SK-N-SH (cell line): ENCODE measurements at regions not wholly inside any gene's neighbourhood (a gene's known extent, or its start where the extent isn't known, plus 50 kb on each side); places are given as distances from the start of the nearest gene placed in this dataset.

Experiments
- CTCF ChIA-PET: fragments of 300-600, 350-600 bp; formaldehyde crosslinking; extraction: SDS; loops from one replicate; lab custom pipeline; 2021; lab: Yijun Ruan, JAX
- POLR2A ChIA-PET: fragments of 350-600 bp; sonication (Branson Sonifier 250); formaldehyde crosslinking; extraction: SDS; loops from one replicate; lab custom pipeline; 2020; ENCODE audit warnings: antibody characterized with exemption, inconsistent platforms; lab: Yijun Ruan, JAX
- DNase-seq: peaks from one replicate; pipeline ENCODE4 v3.0.0; 2012
- H2AFZ ChIP-seq: fragments of 200-600 bp; sonication (generic); 2 replicates; pipeline ENCODE4 v1.8.1; 2016; ENCODE audit warnings: antibody characterized with exemption, mild to moderate bottlenecking, low read depth
- H3F3A ChIP-seq: fragments of 200-600 bp; sonication (generic); replicated peaks from 2 replicates; pipeline ENCODE3; 2016; ENCODE audit warnings: antibody characterized with exemption, mild to moderate bottlenecking; ENCODE audit not compliant: insufficient read depth
- H3K27ac ChIP-seq, 2 experiments: fragments of 200-500 bp in 1 of 2; fragments of 200-600 bp in 1 of 2; sonication (Bioruptor generic) in 1 of 2; sonication (generic), shearing (Covaris generic) in 1 of 2; 2 replicates each; pipeline versions ENCODE4 v1.5.1 to v1.6.1; 2014 to 2016; ENCODE audit warnings: low read depth in 2 of 2, inconsistent platforms in 1 of 2, low read length in 1 of 2, mild to moderate bottlenecking in 1 of 2, mixed read lengths in 1 of 2
- H3K27me3 ChIP-seq: fragments of 200-600 bp; sonication (generic), shearing (Covaris generic); 2 replicates; pipeline ENCODE4 v1.6.1; 2016; ENCODE audit warnings: mixed run types; ENCODE audit not compliant: insufficient read depth
- H3K36me3 ChIP-seq, 2 experiments: fragments of 200-500 bp in 1 of 2; fragments of 200-600 bp in 1 of 2; sonication (Bioruptor generic) in 1 of 2; sonication (generic) in 1 of 2; replicated peaks in 1 of 2; 2 replicates each; pipeline versions ENCODE3 to v1.5.1; 2014 to 2016; ENCODE audit warnings: low read length in 1 of 2, mild to moderate bottlenecking in 1 of 2; ENCODE audit not compliant: insufficient read depth in 2 of 2, control insufficient read depth in 1 of 2
- H3K4me1 ChIP-seq, 2 experiments: fragments of 200-500 bp in 1 of 2; fragments of 200-600 bp in 1 of 2; sonication (Bioruptor generic) in 1 of 2; sonication (generic), shearing (Covaris generic) in 1 of 2; 2 replicates each; pipeline versions ENCODE4 v1.5.1 to v1.6.1; 2014 to 2016; ENCODE audit warnings: low read depth in 1 of 2, low read length in 1 of 2, mixed run types in 1 of 2; ENCODE audit not compliant: insufficient read depth in 2 of 2, control insufficient read depth in 1 of 2
- H3K4me2 ChIP-seq: fragments of 200-600 bp; sonication (generic), shearing (Covaris generic); 2 replicates; pipeline ENCODE4 v1.6.1; 2017; ENCODE audit warnings: mixed run types
- H3K4me3 ChIP-seq, 2 experiments: fragments of 200-500 bp in 1 of 2; fragments of 200-600 bp in 1 of 2; sonication (Bioruptor generic) in 1 of 2; sonication (generic), shearing (Covaris generic) in 1 of 2; 2 replicates each; pipeline versions ENCODE4 v1.5.1 to v1.8.1; 2014 to 2016; ENCODE audit warnings: low read depth in 2 of 2, inconsistent platforms in 1 of 2, low read length in 1 of 2, mild to moderate bottlenecking in 1 of 2, mixed read lengths in 1 of 2, moderate library complexity in 1 of 2
- H3K79me2 ChIP-seq: fragments of 200-600 bp; sonication (generic); 2 replicates; pipeline ENCODE4 v1.8.1; 2017; ENCODE audit warnings: mild to moderate bottlenecking; ENCODE audit not compliant: insufficient read depth
- H3K9ac ChIP-seq: fragments of 200-600 bp; sonication (generic); 2 replicates; pipeline ENCODE4 v1.6.1; 2017; ENCODE audit warnings: mixed run types
- H3K9me2 ChIP-seq: fragments of 200-600 bp; sonication (generic); 2 replicates; pipeline ENCODE4 v1.6.1; 2017; ENCODE audit warnings: mixed run types
- H3K9me3 ChIP-seq: fragments of 200-600 bp; sonication (generic); 2 replicates; pipeline ENCODE4 v1.6.1; 2017; ENCODE audit warnings: mixed run types, mild to moderate bottlenecking, moderate library complexity
- H4K20me1 ChIP-seq: fragments of 200-600 bp; sonication (generic); 2 replicates; pipeline ENCODE4 v1.6.1; 2017; ENCODE audit warnings: mild to moderate bottlenecking, mixed run types; ENCODE audit not compliant: insufficient read depth
- EP300 ChIP-seq, 2 experiments: IDR thresholded peaks; 2 replicates each; pipeline versions ENCODE4 v1.4.0 to v1.6.1; 2012; ENCODE audit warnings: borderline replicate concordance in 1 of 2, low read depth in 1 of 2, low read length in 1 of 2
- EZH2phosphoT487 ChIP-seq: fragments of 200-600 bp; sonication (generic); IDR thresholded peaks from 2 replicates; pipeline ENCODE4 v1.6.1; 2017; ENCODE audit warnings: low read depth, mixed run types, mild to moderate bottlenecking, antibody characterized with exemption, moderate library complexity, borderline replicate concordance
- FOXJ3 ChIP-seq: sonication (generic); formaldehyde crosslinking; IDR thresholded peaks from 2 replicates; pipeline ENCODE4 v1.5.1; 2020; ENCODE audit warnings: mild to moderate bottlenecking, missing genetic modification reagents
- GABPA ChIP-seq: IDR thresholded peaks from 2 replicates; pipeline ENCODE4 v1.4.0; 2012; ENCODE audit warnings: low read depth, mild to moderate bottlenecking
- MXI1 ChIP-seq: IDR thresholded peaks from 2 replicates; pipeline ENCODE4 v1.6.1; 2012; ENCODE audit warnings: mild to moderate bottlenecking, low read depth, low read length, improper control_type of control experiment
- NRF1 ChIP-seq: IDR thresholded peaks from 2 replicates; pipeline ENCODE4 v1.6.1; 2012; ENCODE audit warnings: low read depth, mild to moderate bottlenecking, low read length
- POLR2AphosphoS5 ChIP-seq: IDR thresholded peaks from 2 replicates; pipeline ENCODE4 v1.6.1; 2012; ENCODE audit warnings: low read depth, low read length
- RCOR1 ChIP-seq: fragments of 150-350 bp; IDR thresholded peaks from 2 replicates; pipeline ENCODE4 v1.6.1; 2017; ENCODE audit warnings: antibody characterized with exemption, low read length
- TCF12 ChIP-seq: IDR thresholded peaks from 2 replicates; pipeline ENCODE4 v1.4.0; 2012
- YY1 ChIP-seq: IDR thresholded peaks from 2 replicates; pipeline ENCODE4 v1.4.0; 2012; ENCODE audit warnings: low read depth, mild to moderate bottlenecking
- WGBS: methylation state at CpG from one replicate; pipeline ENCODE4 v1.1.6; 2017; ENCODE audit warnings: low lambda C conversion rate; 5-methylcytosine and 5-hydroxymethylcytosine counted together
- TF ChIP-seq, protein P1 (sequence below): fragments of 150-350 bp; IDR thresholded peaks from 2 replicates; pipeline ENCODE4 v1.6.1; 2017; ENCODE audit warnings: antibody characterized with exemption, low read length, low read depth, borderline replicate concordance
- TF ChIP-seq, protein P2 (sequence below): IDR thresholded peaks from 2 replicates; pipeline ENCODE4 v1.4.0; 2012; ENCODE audit warnings: low read depth
- TF ChIP-seq, protein P3 (sequence below): IDR thresholded peaks from 2 replicates; pipeline ENCODE4 v1.4.0; 2012; ENCODE audit warnings: low read depth, borderline replicate concordance
- TF ChIP-seq, protein P4 (sequence below): IDR thresholded peaks from 2 replicates; pipeline ENCODE4; 2012
- TF ChIP-seq, protein P5 (sequence below): IDR thresholded peaks from 2 replicates; pipeline ENCODE4 v1.6.1; 2012; ENCODE audit warnings: mild to moderate bottlenecking, low read depth, low read length, moderate library complexity

DNA sequence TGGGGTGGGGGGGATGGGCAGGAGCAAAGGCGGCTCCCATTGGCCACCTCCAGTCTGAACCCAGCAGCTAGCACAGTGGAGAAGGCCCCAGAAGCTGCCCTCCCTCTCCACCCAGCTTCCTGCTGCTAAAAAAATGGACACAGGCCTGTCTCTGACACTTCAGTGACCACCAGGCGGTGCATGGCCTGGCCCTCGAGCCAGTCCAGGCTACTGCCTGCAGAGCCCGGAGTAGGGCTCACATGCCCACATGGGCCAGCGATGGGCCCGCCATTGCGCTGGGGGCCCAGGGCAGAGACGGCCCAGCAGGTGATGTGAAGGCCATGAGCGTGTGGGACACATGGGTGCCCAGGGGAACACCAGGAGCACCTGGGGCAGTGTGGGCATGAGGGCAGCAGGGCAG is 52.1 kb upstream of the NOTCH1 start:
- no peaks in the 10 kb centered on the region for H3K79me2 ChIP-seq
- no peaks in the 10 kb centered on the region for H3K9me3 ChIP-seq
- no peaks in the 10 kb centered on the region for H4K20me1 ChIP-seq
- DNase-seq = no peak
- 91% methylated on average over 8 of the region's 9 CpGs for WGBS
- no peak overlapping the region for H2AFZ ChIP-seq
- H3K36me3 ChIP-seq = no peaks in the 10 kb centered on the region
- ChIA-PET POLR2A (no interaction called here), CTCF (interaction anchor here (0.6 kb wide), 1 partner anchor 10 kb away, joined by 3 read pairs; no protein-coding TSS in a partner anchor)
- no peaks in the 10 kb centered on the region for H3K9me2 ChIP-seq
- no peaks in the 10 kb centered on the region for H3F3A ChIP-seq
- no peak overlapping the region for H3K4me2 ChIP-seq
- H3K9ac ChIP-seq = no peak overlapping the region
- peaks cover 0 to 9% of the 10 kb centered on the region in 2 experiments; a peak in 1 of 4 replicates for H3K4me1 ChIP-seq
- no peaks in the 10 kb centered on the region for H3K27me3 ChIP-seq
- TF ChIP-seq EP300 (IDR thresholded peaks at IDR 0.05; ENCODE audit: borderline replicate concordance in 1 of 2, low read depth in 1 of 2, low read length in 1 of 2) (no peak), RCOR1 (no peak), YY1 (no peak)
- H3K4me3 ChIP-seq = no peak overlapping the region
- no peak overlapping the region for H3K27ac ChIP-seq

DNA sequence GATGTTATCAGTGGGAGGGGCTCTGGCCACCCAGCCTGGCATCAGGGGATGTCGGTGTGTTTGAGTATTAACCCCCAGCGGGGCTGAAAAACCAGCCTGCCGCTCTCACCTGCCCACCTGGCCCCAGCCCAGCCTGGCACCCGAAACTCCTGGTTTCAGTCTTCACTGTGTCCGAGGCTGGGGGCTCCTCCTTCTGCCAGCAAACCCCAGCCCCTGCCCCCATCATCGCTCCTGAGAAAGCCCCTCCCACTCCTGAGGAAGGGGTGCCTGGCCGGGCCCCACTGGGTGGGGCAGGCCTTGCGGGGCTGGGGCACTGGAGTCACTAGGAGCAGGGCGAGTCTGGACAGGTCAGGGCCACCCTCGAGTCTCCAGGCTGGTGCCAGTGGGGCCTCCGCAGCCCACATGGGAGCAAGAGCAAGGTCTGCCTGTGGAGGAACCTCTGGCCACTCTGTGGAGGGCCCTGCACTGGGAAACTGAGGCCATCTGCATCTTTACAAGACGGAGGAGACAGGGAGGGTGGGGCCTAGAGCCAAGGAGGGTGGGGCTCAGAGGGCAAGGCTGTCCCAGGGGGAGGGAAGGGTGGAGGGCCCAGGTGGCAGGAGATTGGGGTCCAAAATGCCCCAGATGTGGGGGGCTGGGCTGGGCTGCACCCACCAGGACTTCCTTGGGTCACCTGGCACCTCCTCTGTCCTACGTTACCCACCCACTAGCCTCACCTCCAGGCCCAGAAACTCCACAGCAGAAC is 51.5 kb upstream of the NOTCH1 start:
- H3F3A ChIP-seq = no peaks in the 10 kb centered on the region
- H3K27me3 ChIP-seq = no peaks in the 10 kb centered on the region
- no peaks in the 10 kb centered on the region for H3K9me3 ChIP-seq
- H3K4me1 ChIP-seq = peaks cover 0 to 9% of the 10 kb centered on the region in 2 experiments; a peak in 1 of 4 replicates
- H3K27ac ChIP-seq = no peak overlapping the region
- no peaks in the 10 kb centered on the region for H4K20me1 ChIP-seq
- H2AFZ ChIP-seq = no peak overlapping the region
- no peaks in the 10 kb centered on the region for H3K79me2 ChIP-seq
- ChIA-PET CTCF (interaction anchor here (0.6 kb wide), 1 partner anchor 9 kb away, joined by 3 read pairs; no protein-coding TSS in a partner anchor), POLR2A (no interaction called here)
- H3K4me2 ChIP-seq = no peak overlapping the region
- TF ChIP-seq TCF12 (no peak), FOXJ3 (CRISPR knock-in tag) (no peak), MXI1 (no peak)
- TF ChIP-seq, protein P1, sequence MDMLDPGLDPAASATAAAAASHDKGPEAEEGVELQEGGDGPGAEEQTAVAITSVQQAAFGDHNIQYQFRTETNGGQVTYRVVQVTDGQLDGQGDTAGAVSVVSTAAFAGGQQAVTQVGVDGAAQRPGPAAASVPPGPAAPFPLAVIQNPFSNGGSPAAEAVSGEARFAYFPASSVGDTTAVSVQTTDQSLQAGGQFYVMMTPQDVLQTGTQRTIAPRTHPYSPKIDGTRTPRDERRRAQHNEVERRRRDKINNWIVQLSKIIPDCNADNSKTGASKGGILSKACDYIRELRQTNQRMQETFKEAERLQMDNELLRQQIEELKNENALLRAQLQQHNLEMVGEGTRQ = no peak
- TF ChIP-seq, protein P2, sequence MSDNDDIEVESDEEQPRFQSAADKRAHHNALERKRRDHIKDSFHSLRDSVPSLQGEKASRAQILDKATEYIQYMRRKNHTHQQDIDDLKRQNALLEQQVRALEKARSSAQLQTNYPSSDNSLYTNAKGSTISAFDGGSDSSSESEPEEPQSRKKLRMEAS = no peak
- no peak for DNase-seq
- no peak overlapping the region for H3K4me3 ChIP-seq
- H3K36me3 ChIP-seq = no peaks in the 10 kb centered on the region
- no peaks in the 10 kb centered on the region for H3K9me2 ChIP-seq
- H3K9ac ChIP-seq = no peak overlapping the region
- 80% methylated on average over 2 of the region's 13 CpGs for WGBS

DNA sequence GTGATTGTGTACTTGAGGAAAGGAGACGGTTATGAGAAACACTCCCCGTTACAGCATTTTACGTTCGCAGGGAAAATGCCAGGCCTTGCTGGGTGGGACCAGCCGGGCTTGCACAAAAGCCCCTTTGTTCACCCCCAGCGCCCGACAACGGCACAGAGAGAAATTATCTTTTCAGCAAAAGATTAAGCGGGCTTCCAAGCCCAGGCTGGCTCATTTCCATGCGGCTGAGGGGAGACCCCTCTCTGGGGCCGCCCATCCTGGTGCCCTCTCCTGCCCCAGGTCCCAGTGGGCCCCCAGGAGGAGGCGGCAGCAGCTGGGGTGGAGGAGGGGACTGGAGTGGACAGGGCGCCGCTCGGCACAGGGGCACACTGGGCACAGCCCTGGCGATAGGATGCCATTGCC is 50.8 kb upstream of the NOTCH1 start:
- Histone ChIP-seq H3K27ac (no peak overlapping the region), H3K4me1 (peaks cover 0 to 3% of the 10 kb centered on the region in 2 experiments; a peak in 1 of 4 replicates), H3K4me2 (no peak overlapping the region), H3K9me2 (no peaks in the 10 kb centered on the region), H3K4me3 (no peak overlapping the region), H3K27me3 (no peaks in the 10 kb centered on the region), H3F3A (no peaks in the 10 kb centered on the region), H3K36me3 (no peaks in the 10 kb centered on the region), H3K9me3 (no peaks in the 10 kb centered on the region), H3K79me2 (no peaks in the 10 kb centered on the region), H4K20me1 (no peaks in the 10 kb centered on the region), H3K9ac (no peak overlapping the region), H2AFZ (no peak overlapping the region)
- DNase-seq = no peak
- ChIA-PET CTCF (no interaction called here), POLR2A (no interaction called here)
- WGBS = 89% methylated on average over 13 of the region's 16 CpGs
- TF ChIP-seq POLR2AphosphoS5 (no peak), NRF1 (no peak), EZH2phosphoT487 (no peak), GABPA (no peak)
- TF ChIP-seq, protein P3, sequence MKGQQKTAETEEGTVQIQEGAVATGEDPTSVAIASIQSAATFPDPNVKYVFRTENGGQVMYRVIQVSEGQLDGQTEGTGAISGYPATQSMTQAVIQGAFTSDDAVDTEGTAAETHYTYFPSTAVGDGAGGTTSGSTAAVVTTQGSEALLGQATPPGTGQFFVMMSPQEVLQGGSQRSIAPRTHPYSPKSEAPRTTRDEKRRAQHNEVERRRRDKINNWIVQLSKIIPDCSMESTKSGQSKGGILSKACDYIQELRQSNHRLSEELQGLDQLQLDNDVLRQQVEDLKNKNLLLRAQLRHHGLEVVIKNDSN = no peak
- TF ChIP-seq, protein P4, sequence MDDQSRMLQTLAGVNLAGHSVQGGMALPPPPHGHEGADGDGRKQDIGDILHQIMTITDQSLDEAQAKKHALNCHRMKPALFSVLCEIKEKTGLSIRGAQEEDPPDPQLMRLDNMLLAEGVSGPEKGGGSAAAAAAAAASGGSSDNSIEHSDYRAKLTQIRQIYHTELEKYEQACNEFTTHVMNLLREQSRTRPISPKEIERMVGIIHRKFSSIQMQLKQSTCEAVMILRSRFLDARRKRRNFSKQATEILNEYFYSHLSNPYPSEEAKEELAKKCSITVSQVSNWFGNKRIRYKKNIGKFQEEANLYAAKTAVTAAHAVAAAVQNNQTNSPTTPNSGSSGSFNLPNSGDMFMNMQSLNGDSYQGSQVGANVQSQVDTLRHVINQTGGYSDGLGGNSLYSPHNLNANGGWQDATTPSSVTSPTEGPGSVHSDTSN = no peak
- TF ChIP-seq, protein P5, sequence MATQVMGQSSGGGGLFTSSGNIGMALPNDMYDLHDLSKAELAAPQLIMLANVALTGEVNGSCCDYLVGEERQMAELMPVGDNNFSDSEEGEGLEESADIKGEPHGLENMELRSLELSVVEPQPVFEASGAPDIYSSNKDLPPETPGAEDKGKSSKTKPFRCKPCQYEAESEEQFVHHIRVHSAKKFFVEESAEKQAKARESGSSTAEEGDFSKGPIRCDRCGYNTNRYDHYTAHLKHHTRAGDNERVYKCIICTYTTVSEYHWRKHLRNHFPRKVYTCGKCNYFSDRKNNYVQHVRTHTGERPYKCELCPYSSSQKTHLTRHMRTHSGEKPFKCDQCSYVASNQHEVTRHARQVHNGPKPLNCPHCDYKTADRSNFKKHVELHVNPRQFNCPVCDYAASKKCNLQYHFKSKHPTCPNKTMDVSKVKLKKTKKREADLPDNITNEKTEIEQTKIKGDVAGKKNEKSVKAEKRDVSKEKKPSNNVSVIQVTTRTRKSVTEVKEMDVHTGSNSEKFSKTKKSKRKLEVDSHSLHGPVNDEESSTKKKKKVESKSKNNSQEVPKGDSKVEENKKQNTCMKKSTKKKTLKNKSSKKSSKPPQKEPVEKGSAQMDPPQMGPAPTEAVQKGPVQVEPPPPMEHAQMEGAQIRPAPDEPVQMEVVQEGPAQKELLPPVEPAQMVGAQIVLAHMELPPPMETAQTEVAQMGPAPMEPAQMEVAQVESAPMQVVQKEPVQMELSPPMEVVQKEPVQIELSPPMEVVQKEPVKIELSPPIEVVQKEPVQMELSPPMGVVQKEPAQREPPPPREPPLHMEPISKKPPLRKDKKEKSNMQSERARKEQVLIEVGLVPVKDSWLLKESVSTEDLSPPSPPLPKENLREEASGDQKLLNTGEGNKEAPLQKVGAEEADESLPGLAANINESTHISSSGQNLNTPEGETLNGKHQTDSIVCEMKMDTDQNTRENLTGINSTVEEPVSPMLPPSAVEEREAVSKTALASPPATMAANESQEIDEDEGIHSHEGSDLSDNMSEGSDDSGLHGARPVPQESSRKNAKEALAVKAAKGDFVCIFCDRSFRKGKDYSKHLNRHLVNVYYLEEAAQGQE = no peak
